Keratinocyte (primary cell): ENCODE measurements at regions not wholly inside any gene's neighbourhood (a gene's known extent, or its start where the extent isn't known, plus 50 kb on each side); places are given as distances from the start of the nearest gene placed in this dataset.

Source experiments
- CTCF ChIP-seq, 3 experiments: IDR thresholded peaks in 1 of 3; conservative IDR thresholded peaks in 1 of 3; optimal IDR thresholded peaks in 1 of 3; 2 replicates in 2 of 3; 3 replicates in 1 of 3; pipeline versions ENCODE3 to v1.5.1; 2011; ENCODE audit warnings: low read length in 3 of 3, mild to moderate bottlenecking in 3 of 3, moderate library complexity in 2 of 3, control low read depth in 1 of 3, inconsistent platforms in 1 of 3; ENCODE audit not compliant: insufficient read depth in 2 of 3; ENCODE audit errors: extremely low read depth in 1 of 3
- EZH2 ChIP-seq: IDR thresholded peaks from one replicate; pipeline ENCODE4 v1.6.1; 2012; ENCODE audit warnings: inconsistent platforms, mild to moderate bottlenecking, low read length, moderate library complexity

GRCh38 chr15:70339571-70340493 is 242.1 kb upstream of the TLE3 start:
- TF ChIP-seq EZH2: no peak
- no peak for TF ChIP-seq CTCF (optimal IDR thresholded peaks at IDR 0.05 in 1 of 3, IDR thresholded peaks at IDR 0.05 in 1 of 3, conservative IDR thresholded peaks at IDR 0.05 in 1 of 3; ENCODE audit: extremely low read depth in 1 of 3, insufficient read depth in 2 of 3, low read length in 3 of 3)
